SK-N-MC (cell line): ENCODE measurements at regions not wholly inside any gene's neighbourhood (a gene's known extent, or its start where the extent isn't known, plus 50 kb on each side); places are given as distances from the start of the nearest gene placed in this dataset.

Experiments used
- EZH2 ChIP-seq: fragments of 200-600 bp; sonication (generic); IDR thresholded peaks from one replicate; pipeline ENCODE4 v1.6.1; 2017; ENCODE audit warnings: antibody characterized with exemption
- FOXP2 ChIP-seq: optimal IDR thresholded peaks from 2 replicates; pipeline ENCODE3; 2011; ENCODE audit warnings: mild to moderate bottlenecking, moderate library complexity; ENCODE audit not compliant: insufficient read depth; ENCODE audit errors: extremely low read length, control extremely low read depth
- POLR2AphosphoS5 ChIP-seq: IDR thresholded peaks from 2 replicates; pipeline ENCODE4 v1.6.1; 2012; ENCODE audit warnings: mild to moderate bottlenecking, low read depth, low read length, borderline replicate concordance

DNA sequence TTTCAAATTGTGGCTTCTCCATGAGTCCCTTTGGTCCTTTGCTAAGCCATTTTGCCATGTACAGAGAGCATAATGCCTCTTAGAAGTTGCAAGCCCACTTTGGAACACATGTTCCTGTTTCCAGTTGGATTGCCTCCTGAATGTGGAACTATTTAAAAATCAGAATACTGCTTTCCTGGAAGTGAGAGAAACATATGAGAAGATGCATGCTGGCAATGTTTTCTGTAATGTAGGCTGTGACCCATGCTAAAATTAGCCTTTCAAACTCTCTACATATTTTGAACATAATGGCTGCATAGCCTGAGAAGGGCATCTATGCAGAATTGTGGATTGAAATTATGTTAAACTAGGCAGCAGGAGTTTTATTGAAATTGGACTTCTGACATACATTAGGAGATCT, 175.5 kb upstream of the PAPPA start:
- TF ChIP-seq EZH2 (no peak), POLR2AphosphoS5 (no peak), FOXP2 (no peak)
